Gastrocnemius medialis (tissue), 4 donors: ENCODE measurements at regions not wholly inside any gene's neighbourhood (a gene's known extent, or its start where the extent isn't known, plus 50 kb on each side); places are given as distances from the start of the nearest gene placed in this dataset.

ENCODE experiments used
- CTCF ChIP-seq, 5 experiments: fragments of 450-650 bp in 3 of 5; fragments of 200-600 bp in 2 of 5; sonication (generic) in 2 of 5; IDR thresholded peaks in 4 of 5; conservative IDR thresholded peaks in 1 of 5; 1 replicate in 4 of 5; 2 replicates in 1 of 5; pipeline ENCODE4 v1.5.1; 2016 to 2019; ENCODE audit warnings: antibody characterized with exemption in 5 of 5, mild to moderate bottlenecking in 3 of 5, moderate library complexity in 3 of 5
- POLR2A ChIP-seq, 2 donors: fragments of 450-650 bp; IDR thresholded peaks; one replicate each; pipeline ENCODE4 v1.6.1; 2017; ENCODE audit warnings: antibody characterized with exemption in 2 of 2, mild to moderate bottlenecking in 2 of 2, moderate library complexity in 2 of 2

GRCh38 chr9:76557674-76558225 lies 98.8 kb downstream of the GCNT1 start:
- TF ChIP-seq POLR2A (IDR thresholded peaks at IDR 0.05) (no peak), CTCF (IDR thresholded peaks at IDR 0.05 in 4 of 5, conservative IDR thresholded peaks at IDR 0.05 in 1 of 5) (no peak)
